ENCODE measurements at regions not wholly inside any gene's neighbourhood (a gene's known extent, or its start where the extent isn't known, plus 50 kb on each side); places are given as distances from the start of the nearest gene placed in this dataset.

GRCh38 chr12:46519407-46519806 lies 146.8 kb upstream of the SLC38A2 start:
- Histone ChIP-seq H3K9me3 (ENCODE audit: low read length) (no peaks in the 10 kb centered on the region), H3F3A (ENCODE audit: insufficient read depth, low read length, poor library complexity, severe bottlenecking) (no peaks in the 10 kb centered on the region), H4K20me1 (ENCODE audit: insufficient read depth) (no peaks in the 10 kb centered on the region), H3K36me3 (ENCODE audit: insufficient read depth, low read length) (no peaks in the 10 kb centered on the region), H3K9ac (ENCODE audit: low read length) (no peak overlapping the region), H3K27ac (ENCODE audit: low read length) (no peak overlapping the region), H3K27me3 (ENCODE audit: insufficient read depth, low read depth, low read length) (no peaks in the 10 kb centered on the region), H3K79me2 (replicated peaks; ENCODE audit: insufficient read depth, low read length) (no peaks in the 10 kb centered on the region), H3K9me2 (ENCODE audit: insufficient read depth, low read length) (no peaks in the 10 kb centered on the region), H2AFZ (ENCODE audit: low read depth, low read length) (no peak overlapping the region), H3K4me3 (ENCODE audit: low read length) (no peak overlapping the region), H3K4me2 (ENCODE audit: low read length) (no peak overlapping the region)
- TF ChIP-seq MXI1 (conservative IDR thresholded peaks at IDR 0.05; ENCODE audit: poor library complexity, severe bottlenecking) = no peak
- no peak for TF ChIP-seq REST (IDR thresholded peaks at IDR 0.05; ENCODE audit: borderline replicate concordance)
- TF ChIP-seq, protein P1, sequence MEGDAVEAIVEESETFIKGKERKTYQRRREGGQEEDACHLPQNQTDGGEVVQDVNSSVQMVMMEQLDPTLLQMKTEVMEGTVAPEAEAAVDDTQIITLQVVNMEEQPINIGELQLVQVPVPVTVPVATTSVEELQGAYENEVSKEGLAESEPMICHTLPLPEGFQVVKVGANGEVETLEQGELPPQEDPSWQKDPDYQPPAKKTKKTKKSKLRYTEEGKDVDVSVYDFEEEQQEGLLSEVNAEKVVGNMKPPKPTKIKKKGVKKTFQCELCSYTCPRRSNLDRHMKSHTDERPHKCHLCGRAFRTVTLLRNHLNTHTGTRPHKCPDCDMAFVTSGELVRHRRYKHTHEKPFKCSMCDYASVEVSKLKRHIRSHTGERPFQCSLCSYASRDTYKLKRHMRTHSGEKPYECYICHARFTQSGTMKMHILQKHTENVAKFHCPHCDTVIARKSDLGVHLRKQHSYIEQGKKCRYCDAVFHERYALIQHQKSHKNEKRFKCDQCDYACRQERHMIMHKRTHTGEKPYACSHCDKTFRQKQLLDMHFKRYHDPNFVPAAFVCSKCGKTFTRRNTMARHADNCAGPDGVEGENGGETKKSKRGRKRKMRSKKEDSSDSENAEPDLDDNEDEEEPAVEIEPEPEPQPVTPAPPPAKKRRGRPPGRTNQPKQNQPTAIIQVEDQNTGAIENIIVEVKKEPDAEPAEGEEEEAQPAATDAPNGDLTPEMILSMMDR (IDR thresholded peaks at IDR 0.05; ENCODE audit: poor library complexity, severe bottlenecking) = no peak
- TF ChIP-seq POLR2AphosphoS5 (IDR thresholded peaks at IDR 0.05) = no peak
- no peak for TF ChIP-seq RAD21 (conservative IDR thresholded peaks at IDR 0.05)

GRCh38 chr12:46518729-46519128 lies 146.2 kb upstream of the SLC38A2 start:
- Histone ChIP-seq H4K20me1 (ENCODE audit: insufficient read depth) (no peaks in the 10 kb centered on the region), H3K9me3 (ENCODE audit: low read length) (no peaks in the 10 kb centered on the region), H3K4me2 (ENCODE audit: low read length) (no peak overlapping the region), H2AFZ (ENCODE audit: low read depth, low read length) (no peak overlapping the region), H3F3A (ENCODE audit: insufficient read depth, low read length, poor library complexity, severe bottlenecking) (no peaks in the 10 kb centered on the region), H3K27ac (ENCODE audit: low read length) (no peak overlapping the region), H3K27me3 (ENCODE audit: insufficient read depth, low read depth, low read length) (no peaks in the 10 kb centered on the region), H3K4me3 (ENCODE audit: low read length) (no peak overlapping the region), H3K79me2 (replicated peaks; ENCODE audit: insufficient read depth, low read length) (no peaks in the 10 kb centered on the region), H3K36me3 (ENCODE audit: insufficient read depth, low read length) (no peaks in the 10 kb centered on the region), H3K9me2 (ENCODE audit: insufficient read depth, low read length) (no peaks in the 10 kb centered on the region), H3K9ac (ENCODE audit: low read length) (no peak overlapping the region)
- TF ChIP-seq EP300 (conservative IDR thresholded peaks at IDR 0.05; ENCODE audit: poor library complexity, severe bottlenecking) = no peak
- TF ChIP-seq, protein P1 (IDR thresholded peaks at IDR 0.05; ENCODE audit: poor library complexity, severe bottlenecking) = no peak
- TF ChIP-seq SMC3 (conservative IDR thresholded peaks at IDR 0.05; ENCODE audit: poor library complexity) = no peak
- TF ChIP-seq REST (IDR thresholded peaks at IDR 0.05; ENCODE audit: borderline replicate concordance) = no peak
- no peak for TF ChIP-seq TAF1 (IDR thresholded peaks at IDR 0.05; ENCODE audit: low read depth)
- TF ChIP-seq EZH2 (IDR thresholded peaks at IDR 0.05; ENCODE audit: borderline replicate concordance, insufficient read depth, low read length, poor library complexity, severe bottlenecking) = no peak
- no peak for TF ChIP-seq RAD21 (conservative IDR thresholded peaks at IDR 0.05)
